GM12878 (cell line): ENCODE measurements at regions not wholly inside any gene's neighbourhood (a gene's known extent, or its start where the extent isn't known, plus 50 kb on each side); places are given as distances from the start of the nearest gene placed in this dataset.

Experiments
- ATAC-seq: fragments of 200-7000 bp; cut with Tn5 transposase; 3 replicates; pipeline ENCODE4 v1.9.1; 2020; ENCODE audit warnings: mild to moderate bottlenecking, moderate library complexity
- BruUV-seq: library from RNA; stranded (reverse); fragments of 400-500 nt; replicated peaks from 2 replicates; lab custom pipeline; 2021; lab: Mats Ljungman, UMichigan
- CTCF ChIA-PET: fragments of 300-600 bp; sonication (Branson Sonifier 250); formaldehyde crosslinking; extraction: SDS; loops from one replicate; lab custom pipeline; 2021; ENCODE audit warnings: inconsistent platforms; lab: Yijun Ruan, JAX
- POLR2A ChIA-PET: fragments of 350-600 bp; formaldehyde crosslinking; extraction: SDS; loops from one replicate; lab custom pipeline; 2021; ENCODE audit warnings: inconsistent platforms; lab: Charles Lee
- RAD21 ChIA-PET: fragments of 300-600 bp; sonication (Branson Sonifier 250); formaldehyde crosslinking; loops from one replicate; lab custom pipeline; 2023; ENCODE audit warnings: antibody characterized with exemption; ENCODE audit not compliant: unreplicated experiment; lab: Charles Lee
- SMC1A ChIA-PET: fragments of 300-600 bp; sonication (Branson Sonifier 250); formaldehyde crosslinking; loops from one replicate; lab custom pipeline; 2023; ENCODE audit not compliant: unreplicated experiment, uncharacterized antibody; lab: Charles Lee
- DNase-seq: peaks from one replicate; pipeline ENCODE4 v3.0.0-alpha.2; 2011; ENCODE audit warnings: low read depth, low spot score
- FAIRE-seq: peaks from 3 replicates; lab custom pipeline; 2011; peaks lifted over from hg19 to GRCh38; lab: Jason Lieb, UNC
- H2AFZ ChIP-seq: 2 replicates; pipeline ENCODE4 v1.6.0; 2011; ENCODE audit warnings: low read depth, low read length, control low read depth; ENCODE audit not compliant: control insufficient read depth
- H3K27ac ChIP-seq: 2 replicates; pipeline ENCODE4 v1.5.1; 2011; ENCODE audit warnings: control low read depth; ENCODE audit not compliant: control insufficient read depth, insufficient read depth
- H3K27me3 ChIP-seq, 2 experiments: replicated peaks in 1 of 2; 2 replicates each; pipeline versions ENCODE4 v1.6.0 to v1.6.1; 2011; ENCODE audit warnings: low read length in 1 of 2; ENCODE audit not compliant: control insufficient read depth in 2 of 2, insufficient read depth in 2 of 2
- H3K36me3 ChIP-seq, 2 experiments: 2 replicates each; pipeline ENCODE4 v1.5.1; 2011; ENCODE audit warnings: low read length in 1 of 2; ENCODE audit not compliant: control insufficient read depth in 2 of 2, insufficient read depth in 2 of 2
- H3K4me1 ChIP-seq: 2 replicates; pipeline ENCODE4 v1.6.1; 2011; ENCODE audit warnings: mild to moderate bottlenecking, low read length, moderate library complexity, mixed read lengths; ENCODE audit not compliant: control insufficient read depth, insufficient read depth
- H3K4me2 ChIP-seq: 2 replicates; pipeline ENCODE4 v1.6.0; 2011; ENCODE audit warnings: control low read depth; ENCODE audit not compliant: control insufficient read depth, insufficient read depth
- H3K4me3 ChIP-seq: fragments of 200-600 bp; sonication (generic); 2 replicates; pipeline ENCODE4 v1.5.1; 2016
- H3K79me2 ChIP-seq: 2 replicates; pipeline ENCODE4 v1.6.0; 2011; ENCODE audit warnings: low read length; ENCODE audit not compliant: control insufficient read depth, insufficient read depth
- H3K9ac ChIP-seq: 2 replicates; pipeline ENCODE4 v1.8.0; 2011; ENCODE audit warnings: low read length, control low read depth, mixed read lengths; ENCODE audit not compliant: control insufficient read depth, insufficient read depth
- H3K9me3 ChIP-seq: replicated peaks from 3 replicates; pipeline ENCODE4 v1.5.1; 2011; ENCODE audit warnings: mild to moderate bottlenecking, low read length; ENCODE audit not compliant: control insufficient read depth, insufficient read depth
- H4K20me1 ChIP-seq: 2 replicates; pipeline ENCODE4 v1.6.0; 2011; ENCODE audit not compliant: control insufficient read depth, insufficient read depth
- BACH1 ChIP-seq: fragments of 450-650 bp; IDR thresholded peaks from 2 replicates; pipeline ENCODE4 v1.6.1; 2017; ENCODE audit warnings: mild to moderate bottlenecking, borderline replicate concordance
- BCL11A ChIP-seq: IDR thresholded peaks from 2 replicates; pipeline ENCODE4 v1.6.1; 2011; ENCODE audit warnings: low read depth, low read length
- BCL3 ChIP-seq: IDR thresholded peaks from 2 replicates; pipeline ENCODE4 v1.6.1; 2011; ENCODE audit warnings: borderline replicate concordance, low read depth, mild to moderate bottlenecking, moderate library complexity, low read length; ENCODE audit not compliant: insufficient read depth, poor library complexity, severe bottlenecking
- CBX5 ChIP-seq: sonication (generic); IDR thresholded peaks from 2 replicates; pipeline ENCODE4 v1.6.1; 2016; ENCODE audit warnings: low read depth, moderate library complexity, mild to moderate bottlenecking, inconsistent platforms
- CHD2 ChIP-seq: IDR thresholded peaks from 2 replicates; pipeline ENCODE4 v1.6.1; 2011; ENCODE audit warnings: low read depth, low read length, improper control_type of control experiment, borderline replicate concordance
- DPF2 ChIP-seq: fragments of 450-650 bp; IDR thresholded peaks from 2 replicates; pipeline ENCODE4 v1.6.1; 2017; ENCODE audit warnings: mild to moderate bottlenecking
- HSF1 ChIP-seq: fragments of 150-350 bp; IDR thresholded peaks from 2 replicates; pipeline ENCODE4 v1.6.1; 2014; ENCODE audit warnings: mild to moderate bottlenecking, low read depth, low read length
- JUND ChIP-seq: IDR thresholded peaks from 2 replicates; pipeline ENCODE4 v1.6.1; 2012; ENCODE audit warnings: low read depth, mild to moderate bottlenecking, low read length, improper control_type of control experiment, moderate library complexity
- KLF5 ChIP-seq: fragments of 450-650 bp; IDR thresholded peaks from 2 replicates; pipeline ENCODE4 v1.6.1; 2014; ENCODE audit warnings: mild to moderate bottlenecking; ENCODE audit not compliant: partially characterized antibody
- LARP7 ChIP-seq: fragments of 450-650 bp; IDR thresholded peaks from 2 replicates; pipeline ENCODE4 v1.6.1; 2017; ENCODE audit warnings: mild to moderate bottlenecking
- MEF2A ChIP-seq: IDR thresholded peaks from 2 replicates; pipeline ENCODE4 v1.6.1; 2011; ENCODE audit warnings: low read depth, mild to moderate bottlenecking, low read length, moderate library complexity; ENCODE audit not compliant: insufficient read depth
- MTA2 ChIP-seq: fragments of 450-650 bp; IDR thresholded peaks from 2 replicates; pipeline ENCODE4 v1.6.1; 2016; ENCODE audit warnings: low read depth, mild to moderate bottlenecking, moderate library complexity
- SPI1 ChIP-seq: IDR thresholded peaks from 2 replicates; pipeline ENCODE4 v1.6.1; 2011; ENCODE audit warnings: low read depth, mild to moderate bottlenecking, low read length, moderate library complexity, borderline replicate concordance; ENCODE audit not compliant: insufficient read depth
- SREBF1 ChIP-seq: IDR thresholded peaks from 2 replicates; pipeline ENCODE4 v1.6.1; 2012; ENCODE audit warnings: mild to moderate bottlenecking, low read length
- SREBF2 ChIP-seq: IDR thresholded peaks from 2 replicates; pipeline ENCODE4 v1.6.1; 2012; ENCODE audit warnings: mild to moderate bottlenecking, low read length
- STAT3 ChIP-seq: IDR thresholded peaks from 2 replicates; pipeline ENCODE4 v1.6.1; 2011; ENCODE audit warnings: low read depth, low read length, improper control_type of control experiment
- YY1 ChIP-seq: IDR thresholded peaks from 2 replicates; pipeline ENCODE4 v1.6.1; 2011; ENCODE audit warnings: low read depth, mild to moderate bottlenecking, low read length
- WGBS: methylation state at CpG from one replicate; pipeline ENCODE4 v1.1.6; 2016; ENCODE audit warnings: low lambda C conversion rate; ENCODE audit not compliant: insufficient replicate concordance, insufficient coverage; ENCODE audit errors: missing lambda C conversion rate; 5-methylcytosine and 5-hydroxymethylcytosine counted together
- in situ Hi-C: fragments of 300-500 bp; cut with MboI; formaldehyde crosslinking; loops from 9 replicates; pipeline ENCODE4 v1.14.3; 2018; ENCODE audit warnings: mixed read lengths
- intact Hi-C: fragments of 100-400 bp; cut with micrococcal nuclease; formaldehyde crosslinking; loops from one replicate; pipeline ENCODE4 v1.14.2; 2022; ENCODE audit not compliant: unreplicated experiment

- FAIRE-seq (no peak), ATAC-seq (no peak), DNase-seq (no peak)
- in situ Hi-C loops, result no loop called here
- SMC1A ChIA-PET, result no interaction called here
- BruUV-seq, result no TSS peak
- CTCF ChIA-PET, result no interaction called here
- H4K20me1 ChIP-seq, result peaks cover 5% of the 10 kb centered on the region; the same call in 1 of the 2 replicates
- WGBS, result 7% methylated on average over 8 of the region's 8 CpGs
- H3K79me2 ChIP-seq, result no peaks in the 10 kb centered on the region
- H3K4me2 ChIP-seq, result no peak overlapping the region
- TF ChIP-seq LARP7 (no peak), BCL11A (no peak), SREBF2 (no peak)
- no peak overlapping the region for H3K4me3 ChIP-seq
- H3K9ac ChIP-seq, result no peak overlapping the region
- POLR2A ChIA-PET, result no interaction called here
- H3K27ac ChIP-seq, result no peak overlapping the region
- intact Hi-C loops, result no loop called here
- no peak overlapping the region for H2AFZ ChIP-seq
- no peaks in the 10 kb centered on the region for H3K4me1 ChIP-seq
- H3K27me3 ChIP-seq, result peaks cover 0 to 2% of the 10 kb centered on the region in 2 experiments; a peak in 2 of 4 replicates
- RAD21 ChIA-PET, result no interaction called here
- H3K9me3 ChIP-seq, result no peaks in the 10 kb centered on the region
- no peaks in the 10 kb centered on the region for H3K36me3 ChIP-seq
These were observed 94.9 kb upstream of the IGSF21 start for GRCh38 chr1:18012686-18013085.

- in situ Hi-C loops, result no loop called here
- SMC1A ChIA-PET, result no interaction called here
These were observed 94.4 kb upstream of the IGSF21 start for GRCh38 chr1:18013216-18013615.

More at GRCh38 chr1:18013216-18013615, 94.4 kb upstream of the IGSF21 start:
- RAD21 ChIA-PET, result no interaction called here
- CTCF ChIA-PET, result no interaction called here
- BruUV-seq, result no TSS peak
- no peak overlapping the region for H3K4me2 ChIP-seq
- no peak overlapping the region for H2AFZ ChIP-seq
- POLR2A ChIA-PET, result no interaction called here
- WGBS, result 24% methylated on average over 8 of the region's 8 CpGs
- no peak overlapping the region for H3K4me3 ChIP-seq
- intact Hi-C loops, result no loop called here
- ATAC-seq (no peak), FAIRE-seq (no peak), DNase-seq (no peak)
- H3K9me3 ChIP-seq, result no peaks in the 10 kb centered on the region
- H3K9ac ChIP-seq, result no peak overlapping the region
- no peaks in the 10 kb centered on the region for H3K4me1 ChIP-seq
- H3K27ac ChIP-seq, result no peak overlapping the region
- no peak for TF ChIP-seq SREBF1
- TF ChIP-seq DPF2, result no peak
- no peak for TF ChIP-seq HSF1
- no peak for TF ChIP-seq CHD2
- TF ChIP-seq CBX5, result no peak
- no peak for TF ChIP-seq YY1
- TF ChIP-seq BACH1, result no peak
- TF ChIP-seq BCL3, result no peak
- no peak for TF ChIP-seq MTA2
- TF ChIP-seq KLF5, result no peak
- no peak for TF ChIP-seq STAT3
- no peak for TF ChIP-seq SPI1
- TF ChIP-seq JUND, result no peak
- TF ChIP-seq MEF2A, result no peak
- H3K27me3 ChIP-seq, result peaks cover 0 to 2% of the 10 kb centered on the region in 2 experiments; a peak in 2 of 4 replicates
- no peaks in the 10 kb centered on the region for H3K36me3 ChIP-seq
- H4K20me1 ChIP-seq, result peaks cover 5% of the 10 kb centered on the region; the same call in 1 of the 2 replicates
- no peaks in the 10 kb centered on the region for H3K79me2 ChIP-seq
